Stimulated activated CD4-positive, alpha-beta T cell treated with anti-CD3 and anti-CD28 coated beads, Interleukin-1b, Interleukin-23, amount 100 ng/mL, for 24 hours (primary cell): ENCODE measurements at regions not wholly inside any gene's neighbourhood (a gene's known extent, or its start where the extent isn't known, plus 50 kb on each side); places are given as distances from the start of the nearest gene placed in this dataset.

Source experiments
- DNase-seq, 4 experiments: peaks; one replicate each; pipeline ENCODE4 v3.0.0-alpha.2; 2020; ENCODE audit warnings: low read depth in 4 of 4, low spot score in 1 of 4

- DNase-seq, result no peak
These were observed 707.2 kb upstream of the CELF2 start for GRCh38 chr10:10310498-10310897.

- DNase-seq, result no peak
These were observed 705.7 kb upstream of the CELF2 start for GRCh38 chr10:10311966-10312365.

- DNase-seq, result no peak
These were observed 704.4 kb upstream of the CELF2 start for GRCh38 chr10:10313149-10313835.

GRCh38 chr10:10314626-10315025 lies 703.0 kb upstream of the CELF2 start:
- DNase-seq, result no peak

- no peak for DNase-seq
These were observed 701.7 kb upstream of the CELF2 start for GRCh38 chr10:10315989-10316388.

GRCh38 chr10:10317151-10317550 lies 700.5 kb upstream of the CELF2 start:
- no peak for DNase-seq

GRCh38 chr10:10318856-10319255 lies 698.8 kb upstream of the CELF2 start:
- DNase-seq, result no peak

- no peak for DNase-seq
These were observed 696.7 kb upstream of the CELF2 start for GRCh38 chr10:10320956-10321355.

GRCh38 chr10:10326116-10326515 lies 691.6 kb upstream of the CELF2 start:
- DNase-seq, result no peak

- DNase-seq, result no peak
These were observed 689.7 kb upstream of the CELF2 start for GRCh38 chr10:10327934-10328333.

GRCh38 chr10:10330418-10330817 lies 687.3 kb upstream of the CELF2 start:
- DNase-seq, result no peak

GRCh38 chr10:10332786-10333185 lies 684.9 kb upstream of the CELF2 start:
- DNase-seq, result no peak

- DNase-seq, result no peak
These were observed 684.0 kb upstream of the CELF2 start for GRCh38 chr10:10333622-10334021.

- DNase-seq, result no peak
These were observed 679.3 kb upstream of the CELF2 start for GRCh38 chr10:10338339-10338738.

GRCh38 chr10:10346390-10347150 lies 671.1 kb upstream of the CELF2 start:
- DNase-seq, result no peak

- no peak for DNase-seq
These were observed 667.6 kb upstream of the CELF2 start for GRCh38 chr10:10350050-10350449.

- no peak for DNase-seq
These were observed 666.2 kb upstream of the CELF2 start for GRCh38 chr10:10351451-10351850.

GRCh38 chr10:10353326-10353868 lies 664.3 kb upstream of the CELF2 start:
- no peak for DNase-seq

GRCh38 chr10:10359263-10359662 lies 658.4 kb upstream of the CELF2 start:
- no peak for DNase-seq

GRCh38 chr10:10361301-10361885 lies 656.3 kb upstream of the CELF2 start:
- no peak for DNase-seq

- DNase-seq, result no peak
These were observed 654.9 kb upstream of the CELF2 start for GRCh38 chr10:10362800-10363199.

- no peak for DNase-seq
These were observed 654.5 kb upstream of the CELF2 start for GRCh38 chr10:10363217-10363616.
